SK-N-SH treated with all-trans-retinoic acid at 6 μM for 48 hours (cell line): ENCODE measurements at regions not wholly inside any gene's neighbourhood (a gene's known extent, or its start where the extent isn't known, plus 50 kb on each side); places are given as distances from the start of the nearest gene placed in this dataset.

ENCODE experiments used
- ATAC-seq: fragments of 200-7000 bp; cut with Tn5 transposase; 3 replicates; pipeline ENCODE4 v1.9.1; 2020; ENCODE audit warnings: mild to moderate bottlenecking, moderate library complexity
- ARNTL ChIP-seq: fragments of 450-650 bp; formaldehyde crosslinking; IDR thresholded peaks from 2 replicates; pipeline ENCODE4 v1.5.0; 2020; ENCODE audit warnings: low read depth, mild to moderate bottlenecking, moderate library complexity, borderline replicate concordance
- BACH2 ChIP-seq: fragments of 250-450 bp; sonication (Bioruptor Pico); IDR thresholded peaks from 2 replicates; pipeline ENCODE4 v1.9.0; 2021; ENCODE audit warnings: mild to moderate bottlenecking, borderline replicate concordance
- CREB5 ChIP-seq: fragments of 250-450 bp; sonication (Bioruptor Pico); IDR thresholded peaks from 2 replicates; pipeline ENCODE4 v1.5.1; 2020; ENCODE audit warnings: low read depth, mild to moderate bottlenecking, moderate library complexity
- CSDC2 ChIP-seq: fragments of 250-450 bp; sonication (Bioruptor Pico); IDR thresholded peaks from 2 replicates; pipeline ENCODE4 v1.5.0; 2020; ENCODE audit warnings: mild to moderate bottlenecking, moderate library complexity
- CSRNP3 ChIP-seq: fragments of 250-450 bp; sonication (Bioruptor Pico); IDR thresholded peaks from 2 replicates; pipeline ENCODE4 v1.5.1; 2021; ENCODE audit warnings: mild to moderate bottlenecking, moderate library complexity
- ESRRG ChIP-seq: fragments of 250-450 bp; sonication (Bioruptor Pico); IDR thresholded peaks from 2 replicates; pipeline ENCODE4 v1.6.1; 2021; ENCODE audit warnings: mild to moderate bottlenecking
- GLIS3 ChIP-seq: fragments of 250-450 bp; sonication (Bioruptor Pico); IDR thresholded peaks from 2 replicates; pipeline ENCODE4 v1.5.0; 2020; ENCODE audit warnings: mild to moderate bottlenecking, moderate library complexity
- ISL1 ChIP-seq: fragments of 250-450 bp; sonication (Bioruptor Pico); IDR thresholded peaks from 2 replicates; pipeline ENCODE4 v2.1.2; 2022; ENCODE audit warnings: mild to moderate bottlenecking, moderate library complexity
- PATZ1 ChIP-seq: fragments of 250-450 bp; sonication (Bioruptor Pico); IDR thresholded peaks from 2 replicates; pipeline ENCODE4 v1.8.0; 2020; ENCODE audit warnings: mild to moderate bottlenecking, moderate library complexity, borderline replicate concordance
- POU6F1 ChIP-seq: fragments of 250-450 bp; sonication (Bioruptor Pico); IDR thresholded peaks from 2 replicates; pipeline ENCODE4 v1.8.0; 2021; ENCODE audit warnings: low read depth, mild to moderate bottlenecking, moderate library complexity, borderline replicate concordance
- RARB ChIP-seq: fragments of 250-450 bp; sonication (Bioruptor Pico); IDR thresholded peaks from 2 replicates; pipeline ENCODE4 v1.8.0; 2021; ENCODE audit warnings: mild to moderate bottlenecking, moderate library complexity
- SNAI2 ChIP-seq: fragments of 250-450 bp; sonication (Bioruptor Pico); IDR thresholded peaks from 2 replicates; pipeline ENCODE4 v1.5.0; 2020; ENCODE audit warnings: mild to moderate bottlenecking, moderate library complexity
- TCF4 ChIP-seq: fragments of 250-450 bp; sonication (Bioruptor Pico); IDR thresholded peaks from 2 replicates; pipeline ENCODE4 v1.8.0; 2021; ENCODE audit warnings: mild to moderate bottlenecking, moderate library complexity, borderline replicate concordance
- TOX ChIP-seq: fragments of 250-450 bp; sonication (Bioruptor Pico); IDR thresholded peaks from 2 replicates; pipeline ENCODE4 v1.8.0; 2021; ENCODE audit warnings: mild to moderate bottlenecking, moderate library complexity, borderline replicate concordance
- TSHZ2 ChIP-seq: fragments of 250-450 bp; sonication (Bioruptor Pico); IDR thresholded peaks from 2 replicates; pipeline ENCODE4 v1.5.0; 2020; ENCODE audit warnings: mild to moderate bottlenecking, moderate library complexity
- ZC3H10 ChIP-seq: fragments of 250-450 bp; sonication (Bioruptor Pico); IDR thresholded peaks from 2 replicates; pipeline ENCODE4 v1.5.1; 2021; ENCODE audit warnings: mild to moderate bottlenecking, moderate library complexity
- ZFP3 ChIP-seq: fragments of 250-450 bp; sonication (Bioruptor Pico); IDR thresholded peaks from 2 replicates; pipeline ENCODE4 v1.5.0; 2020; ENCODE audit warnings: mild to moderate bottlenecking, moderate library complexity
- ZFP30 ChIP-seq: fragments of 450-650 bp; formaldehyde crosslinking; IDR thresholded peaks from 2 replicates; pipeline ENCODE4 v1.5.0; 2022; ENCODE audit warnings: mild to moderate bottlenecking, moderate library complexity
- ZNF565 ChIP-seq: fragments of 450-650 bp; formaldehyde crosslinking; conservative IDR thresholded peaks from 2 replicates; pipeline ENCODE4 v1.5.0; 2020; ENCODE audit warnings: low read depth, mild to moderate bottlenecking, moderate library complexity
- ZNF70 ChIP-seq: fragments of 450-650 bp; formaldehyde crosslinking; IDR thresholded peaks from 2 replicates; pipeline ENCODE4 v1.5.0; 2020; ENCODE audit warnings: mild to moderate bottlenecking, moderate library complexity
- ZNF8 ChIP-seq: fragments of 450-650 bp; formaldehyde crosslinking; IDR thresholded peaks from 2 replicates; pipeline ENCODE4 v1.5.0; 2020; ENCODE audit warnings: mild to moderate bottlenecking, moderate library complexity

GRCh38 chrX:13452283-13452682 lies 117.1 kb upstream of the EGFL6 start:
- peak; percentile 77 for ATAC-seq
- TF ChIP-seq ZFP30 (CRISPR knock-in tag) (no peak), BACH2 (CRISPR knock-in tag) (no peak), ISL1 (CRISPR knock-in tag) (no peak), TCF4 (CRISPR knock-in tag) (no peak), CSDC2 (CRISPR knock-in tag) (no peak), SNAI2 (CRISPR knock-in tag) (no peak), ZNF70 (CRISPR knock-in tag) (no peak), ARNTL (no peak), ZC3H10 (CRISPR knock-in tag) (no peak), GLIS3 (CRISPR knock-in tag) (no peak), CREB5 (CRISPR knock-in tag) (no peak), ZFP3 (CRISPR knock-in tag) (no peak), ZNF565 (CRISPR knock-in tag) (no peak), CSRNP3 (CRISPR knock-in tag) (no peak), TOX (CRISPR knock-in tag) (no peak), ESRRG (CRISPR knock-in tag) (no peak)

- no peak for ATAC-seq
- TF ChIP-seq ZC3H10 (CRISPR knock-in tag), result no peak
- TF ChIP-seq ZNF8 (CRISPR knock-in tag), result no peak
- TF ChIP-seq GLIS3 (CRISPR knock-in tag), result no peak
- TF ChIP-seq CSDC2 (CRISPR knock-in tag), result no peak
- no peak for TF ChIP-seq ARNTL
- no peak for TF ChIP-seq ISL1 (CRISPR knock-in tag)
- TF ChIP-seq PATZ1 (CRISPR knock-in tag), result no peak
- TF ChIP-seq ZNF565 (CRISPR knock-in tag), result no peak
- no peak for TF ChIP-seq POU6F1
- no peak for TF ChIP-seq CSRNP3 (CRISPR knock-in tag)
- TF ChIP-seq BACH2 (CRISPR knock-in tag), result no peak
- no peak for TF ChIP-seq TOX (CRISPR knock-in tag)
- no peak for TF ChIP-seq SNAI2 (CRISPR knock-in tag)
- no peak for TF ChIP-seq TSHZ2
- no peak for TF ChIP-seq RARB (CRISPR knock-in tag)
- TF ChIP-seq, all 23 proteins: peak for 0
These were observed 120.0 kb upstream of the EGFL6 start for GRCh38 chrX:13449441-13449840.
